ENCODE measurements at regions not wholly inside any gene's neighbourhood (a gene's known extent, or its start where the extent isn't known, plus 50 kb on each side); places are given as distances from the start of the nearest gene placed in this dataset.

DNA sequence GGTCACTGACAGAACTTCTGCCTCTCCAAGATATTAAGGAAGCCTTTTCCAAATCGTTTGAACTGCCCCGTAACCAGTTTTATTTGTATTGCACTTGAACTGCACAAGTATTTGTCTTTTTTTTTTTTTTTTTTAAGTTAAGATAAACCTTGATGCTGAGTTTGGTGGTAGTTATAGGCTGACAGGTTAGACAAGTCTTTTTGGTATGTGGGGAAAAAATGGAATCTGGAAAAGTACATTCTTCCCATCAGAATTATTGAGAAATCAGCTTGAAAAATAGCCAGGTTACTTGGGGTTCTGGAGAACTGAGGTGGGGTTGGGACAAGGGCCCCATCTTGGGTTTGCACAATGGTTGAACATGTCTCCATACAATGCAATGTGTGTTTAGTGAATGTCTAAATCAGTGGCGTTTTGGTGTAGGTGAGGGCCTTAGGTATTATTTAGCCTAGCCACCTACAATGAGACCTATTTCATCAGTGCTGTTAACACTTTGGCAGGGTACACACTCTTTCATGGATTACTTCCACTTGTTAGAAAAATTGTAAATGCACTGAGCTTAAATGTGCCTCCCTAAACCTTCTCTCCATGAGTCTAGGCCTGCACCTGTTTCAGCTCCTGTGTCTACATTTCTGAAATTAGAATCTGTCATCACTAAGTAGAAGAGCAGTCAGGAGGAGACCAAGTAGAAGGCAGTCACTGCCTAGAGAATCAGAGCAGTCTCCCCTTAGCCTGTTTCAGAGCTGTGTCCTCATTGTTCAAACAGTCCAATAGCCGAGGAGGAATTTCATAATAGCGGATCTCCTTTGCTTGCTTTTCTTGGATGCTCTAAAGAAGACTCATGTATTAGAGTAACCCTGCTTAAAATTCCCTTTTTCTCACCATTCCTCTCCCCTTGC, 140.0 kb upstream of the HMHB1 start:
- no peak overlapping the region for H3K27ac Mint-ChIP-seq
- H3K4me2 ChIP-seq (replicated peaks; ENCODE audit: extremely low read depth, low read length, poor library complexity, severe bottlenecking): no peak overlapping the region
- H3K9ac ChIP-seq (ENCODE audit: insufficient read depth, low read length, poor library complexity, severe bottlenecking): no peak overlapping the region
- no peaks in the 10 kb centered on the region for H3K4me1 ChIP-seq (ENCODE audit: control insufficient read depth in 1 of 2, insufficient read depth in 2 of 2, low read length in 2 of 2)
- TF ChIP-seq, protein P1, sequence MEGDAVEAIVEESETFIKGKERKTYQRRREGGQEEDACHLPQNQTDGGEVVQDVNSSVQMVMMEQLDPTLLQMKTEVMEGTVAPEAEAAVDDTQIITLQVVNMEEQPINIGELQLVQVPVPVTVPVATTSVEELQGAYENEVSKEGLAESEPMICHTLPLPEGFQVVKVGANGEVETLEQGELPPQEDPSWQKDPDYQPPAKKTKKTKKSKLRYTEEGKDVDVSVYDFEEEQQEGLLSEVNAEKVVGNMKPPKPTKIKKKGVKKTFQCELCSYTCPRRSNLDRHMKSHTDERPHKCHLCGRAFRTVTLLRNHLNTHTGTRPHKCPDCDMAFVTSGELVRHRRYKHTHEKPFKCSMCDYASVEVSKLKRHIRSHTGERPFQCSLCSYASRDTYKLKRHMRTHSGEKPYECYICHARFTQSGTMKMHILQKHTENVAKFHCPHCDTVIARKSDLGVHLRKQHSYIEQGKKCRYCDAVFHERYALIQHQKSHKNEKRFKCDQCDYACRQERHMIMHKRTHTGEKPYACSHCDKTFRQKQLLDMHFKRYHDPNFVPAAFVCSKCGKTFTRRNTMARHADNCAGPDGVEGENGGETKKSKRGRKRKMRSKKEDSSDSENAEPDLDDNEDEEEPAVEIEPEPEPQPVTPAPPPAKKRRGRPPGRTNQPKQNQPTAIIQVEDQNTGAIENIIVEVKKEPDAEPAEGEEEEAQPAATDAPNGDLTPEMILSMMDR (IDR thresholded peaks at IDR 0.05): no peak
- H3K4me3 ChIP-seq (replicated peaks in 1 of 3; ENCODE audit: low read depth in 2 of 3, low read length in 3 of 3): no peak overlapping the region
- intact Hi-C loops (cut with micrococcal nuclease): no loop called here
- no peak overlapping the region for H3K27ac ChIP-seq (ENCODE audit: low read depth in 1 of 2, low read length in 2 of 2)
- H3K27me3 ChIP-seq (ENCODE audit: control insufficient read depth in 2 of 2, insufficient read depth in 2 of 2, low read length in 2 of 2): no peaks in the 10 kb centered on the region
- no peaks in the 10 kb centered on the region for H3K4me1 Mint-ChIP-seq
- no peaks in the 10 kb centered on the region for H3K9me3 ChIP-seq (replicated peaks in 1 of 2; ENCODE audit: control insufficient read depth in 1 of 2, insufficient read depth in 1 of 2, low read length in 2 of 2)
- no peak for DNase-seq
- H3K27me3 Mint-ChIP-seq (ENCODE audit: low read depth in 3 of 3): peaks cover 0 to 2% (median 0%) of the 10 kb centered on the region in 3 donors
- no peaks in the 10 kb centered on the region for H4K20me1 ChIP-seq (ENCODE audit: insufficient read depth, low read length)
- H3K79me2 ChIP-seq (ENCODE audit: insufficient read depth, low read length): no peaks in the 10 kb centered on the region
- no peak overlapping the region for H3K4me3 Mint-ChIP-seq
- WGBS (ENCODE audit: insufficient coverage): 100% methylated on average over 2 of the region's 5 CpGs
- H3K9me3 Mint-ChIP-seq: peaks cover 0 to 8% (median 4%) of the 10 kb centered on the region in 7 donors
- H3K36me3 Mint-ChIP-seq: no peaks in the 10 kb centered on the region
- no peaks in the 10 kb centered on the region for H3K36me3 ChIP-seq (replicated peaks in 1 of 2; ENCODE audit: control insufficient read depth in 1 of 2, insufficient read depth in 2 of 2, low read length in 2 of 2)
- no peak overlapping the region for H2AFZ ChIP-seq (ENCODE audit: insufficient read depth, low read depth, low read length, poor library complexity, severe bottlenecking)

DNA sequence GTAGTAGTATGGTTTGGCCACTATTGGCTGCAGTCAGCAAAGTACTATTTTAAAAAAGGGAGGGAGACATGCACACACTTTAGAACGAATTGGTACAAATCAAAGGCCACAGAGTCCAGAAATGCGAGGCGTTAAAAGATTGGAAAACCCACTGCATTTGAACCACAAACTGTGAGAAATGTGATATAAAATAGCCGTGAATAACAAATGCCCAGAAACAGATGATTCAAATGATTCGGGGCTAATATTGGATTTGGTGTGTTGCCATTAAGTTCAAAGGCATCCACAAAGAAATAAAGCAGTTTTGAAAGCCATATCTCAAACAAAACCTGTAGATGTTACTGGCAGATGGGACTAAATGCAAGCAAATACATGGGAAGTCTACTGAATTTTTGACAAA, 140.9 kb upstream of the HMHB1 start:
- Histone ChIP-seq H3K9ac (ENCODE audit: insufficient read depth, low read length, poor library complexity, severe bottlenecking) (no peak overlapping the region), H3K9me3 (replicated peaks in 1 of 2; ENCODE audit: control insufficient read depth in 1 of 2, insufficient read depth in 1 of 2, low read length in 2 of 2) (no peaks in the 10 kb centered on the region), H2AFZ (ENCODE audit: insufficient read depth, low read depth, low read length, poor library complexity, severe bottlenecking) (no peak overlapping the region), H3K4me1 (ENCODE audit: control insufficient read depth in 1 of 2, insufficient read depth in 2 of 2, low read length in 2 of 2) (no peaks in the 10 kb centered on the region), H4K20me1 (ENCODE audit: insufficient read depth, low read length) (no peaks in the 10 kb centered on the region), H3K27me3 (ENCODE audit: control insufficient read depth in 2 of 2, insufficient read depth in 2 of 2, low read length in 2 of 2) (no peaks in the 10 kb centered on the region), H3K4me2 (replicated peaks; ENCODE audit: extremely low read depth, low read length, poor library complexity, severe bottlenecking) (no peak overlapping the region), H3K4me3 (replicated peaks in 1 of 3; ENCODE audit: low read depth in 2 of 3, low read length in 3 of 3) (no peak overlapping the region), H3K79me2 (ENCODE audit: insufficient read depth, low read length) (no peaks in the 10 kb centered on the region), H3K36me3 (replicated peaks in 1 of 2; ENCODE audit: control insufficient read depth in 1 of 2, insufficient read depth in 2 of 2, low read length in 2 of 2) (no peaks in the 10 kb centered on the region), H3K27ac (ENCODE audit: low read depth in 1 of 2, low read length in 2 of 2) (no peak overlapping the region)
- H3K9me3 Mint-ChIP-seq: peaks cover 0 to 8% (median 4%) of the 10 kb centered on the region in 7 donors
- intact Hi-C loops (cut with micrococcal nuclease): no loop called here
- H3K27ac Mint-ChIP-seq: no peak overlapping the region
- no peak for DNase-seq
- TF ChIP-seq, protein P1 (IDR thresholded peaks at IDR 0.05): no peak
- peaks cover 0 to 2% (median 0%) of the 10 kb centered on the region in 3 donors for H3K27me3 Mint-ChIP-seq (ENCODE audit: low read depth in 3 of 3)
- no peaks in the 10 kb centered on the region for H3K36me3 Mint-ChIP-seq
- H3K4me3 Mint-ChIP-seq: no peak overlapping the region
- WGBS (ENCODE audit: insufficient coverage): 100% methylated on average over 1 of the region's 5 CpGs
- H3K4me1 Mint-ChIP-seq: peaks cover under 1% of the 10 kb centered on the region
